ENCODE measurements at regions not wholly inside any gene's neighbourhood (a gene's known extent, or its start where the extent isn't known, plus 50 kb on each side); places are given as distances from the start of the nearest gene placed in this dataset.

DNA sequence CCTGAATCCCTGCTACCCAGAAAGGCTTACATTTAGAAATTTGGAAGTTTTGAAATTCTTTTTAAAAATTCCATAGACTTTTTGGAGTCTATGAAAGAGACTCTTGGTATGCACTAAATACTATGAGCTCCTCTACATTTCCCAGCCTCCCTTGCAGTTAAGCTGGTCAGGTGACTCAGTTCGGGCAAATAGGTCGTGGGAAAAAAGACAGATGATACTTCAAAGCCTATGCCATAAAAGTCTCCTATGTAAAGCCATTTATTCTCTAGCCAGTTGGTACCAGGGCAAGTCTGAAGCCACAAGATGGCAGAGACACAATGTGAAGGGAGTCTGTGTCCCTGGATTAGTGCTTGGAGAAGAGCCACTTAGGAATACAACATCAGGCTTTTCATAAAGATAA is 101.8 kb downstream of the BOD1 start:
- H3K27me3 Mint-ChIP-seq (ENCODE audit: low read depth): peaks cover 12% of the 10 kb centered on the region
- no peak overlapping the region for H3K4me3 Mint-ChIP-seq
- TF ChIP-seq, protein P1, sequence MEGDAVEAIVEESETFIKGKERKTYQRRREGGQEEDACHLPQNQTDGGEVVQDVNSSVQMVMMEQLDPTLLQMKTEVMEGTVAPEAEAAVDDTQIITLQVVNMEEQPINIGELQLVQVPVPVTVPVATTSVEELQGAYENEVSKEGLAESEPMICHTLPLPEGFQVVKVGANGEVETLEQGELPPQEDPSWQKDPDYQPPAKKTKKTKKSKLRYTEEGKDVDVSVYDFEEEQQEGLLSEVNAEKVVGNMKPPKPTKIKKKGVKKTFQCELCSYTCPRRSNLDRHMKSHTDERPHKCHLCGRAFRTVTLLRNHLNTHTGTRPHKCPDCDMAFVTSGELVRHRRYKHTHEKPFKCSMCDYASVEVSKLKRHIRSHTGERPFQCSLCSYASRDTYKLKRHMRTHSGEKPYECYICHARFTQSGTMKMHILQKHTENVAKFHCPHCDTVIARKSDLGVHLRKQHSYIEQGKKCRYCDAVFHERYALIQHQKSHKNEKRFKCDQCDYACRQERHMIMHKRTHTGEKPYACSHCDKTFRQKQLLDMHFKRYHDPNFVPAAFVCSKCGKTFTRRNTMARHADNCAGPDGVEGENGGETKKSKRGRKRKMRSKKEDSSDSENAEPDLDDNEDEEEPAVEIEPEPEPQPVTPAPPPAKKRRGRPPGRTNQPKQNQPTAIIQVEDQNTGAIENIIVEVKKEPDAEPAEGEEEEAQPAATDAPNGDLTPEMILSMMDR (conservative IDR thresholded peaks at IDR 0.05): no peak
- no peak overlapping the region for H3K27ac Mint-ChIP-seq (ENCODE audit: unreplicated experiment)
- H3K36me3 Mint-ChIP-seq (ENCODE audit: low read depth): peaks cover 3% of the 10 kb centered on the region
- DNase-seq (ENCODE audit: low read depth, low spot score): no peak
- H3K9me3 Mint-ChIP-seq: peaks cover 4% of the 10 kb centered on the region
- H3K4me1 Mint-ChIP-seq: peaks cover 3% of the 10 kb centered on the region

DNA sequence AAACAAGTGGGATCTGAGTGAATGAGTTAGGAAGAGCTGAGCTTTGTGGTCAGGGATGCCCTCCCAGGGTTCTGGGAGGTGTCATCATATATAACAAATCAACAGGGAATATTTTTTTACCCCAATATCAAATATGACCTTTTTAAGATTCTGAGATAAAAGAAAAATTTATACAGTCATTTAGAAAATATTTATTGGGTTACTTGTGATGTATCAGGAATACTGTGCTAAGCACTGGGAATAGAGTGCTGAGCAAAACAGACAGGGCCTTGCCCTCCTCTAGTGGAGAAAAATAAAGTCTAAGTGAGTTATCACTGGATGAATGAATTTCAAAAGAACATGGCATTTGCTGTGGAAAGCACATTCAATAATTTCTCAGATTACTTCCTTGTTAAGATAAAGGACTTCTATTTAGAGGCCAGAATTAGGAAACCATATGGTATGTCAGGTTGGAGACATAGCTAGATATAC is 102.9 kb downstream of the BOD1 start:
- H3K4me3 Mint-ChIP-seq: no peak overlapping the region
- H3K27ac Mint-ChIP-seq (ENCODE audit: unreplicated experiment): no peak overlapping the region
- peaks cover 4% of the 10 kb centered on the region for H3K9me3 Mint-ChIP-seq
- DNase-seq (ENCODE audit: low read depth, low spot score): no peak
- H3K36me3 Mint-ChIP-seq (ENCODE audit: low read depth): peaks cover 3% of the 10 kb centered on the region
- TF ChIP-seq, protein P1 (conservative IDR thresholded peaks at IDR 0.05): no peak
- H3K27me3 Mint-ChIP-seq (ENCODE audit: low read depth): peaks cover 14% of the 10 kb centered on the region
- H3K4me1 Mint-ChIP-seq: peaks cover 3% of the 10 kb centered on the region

DNA sequence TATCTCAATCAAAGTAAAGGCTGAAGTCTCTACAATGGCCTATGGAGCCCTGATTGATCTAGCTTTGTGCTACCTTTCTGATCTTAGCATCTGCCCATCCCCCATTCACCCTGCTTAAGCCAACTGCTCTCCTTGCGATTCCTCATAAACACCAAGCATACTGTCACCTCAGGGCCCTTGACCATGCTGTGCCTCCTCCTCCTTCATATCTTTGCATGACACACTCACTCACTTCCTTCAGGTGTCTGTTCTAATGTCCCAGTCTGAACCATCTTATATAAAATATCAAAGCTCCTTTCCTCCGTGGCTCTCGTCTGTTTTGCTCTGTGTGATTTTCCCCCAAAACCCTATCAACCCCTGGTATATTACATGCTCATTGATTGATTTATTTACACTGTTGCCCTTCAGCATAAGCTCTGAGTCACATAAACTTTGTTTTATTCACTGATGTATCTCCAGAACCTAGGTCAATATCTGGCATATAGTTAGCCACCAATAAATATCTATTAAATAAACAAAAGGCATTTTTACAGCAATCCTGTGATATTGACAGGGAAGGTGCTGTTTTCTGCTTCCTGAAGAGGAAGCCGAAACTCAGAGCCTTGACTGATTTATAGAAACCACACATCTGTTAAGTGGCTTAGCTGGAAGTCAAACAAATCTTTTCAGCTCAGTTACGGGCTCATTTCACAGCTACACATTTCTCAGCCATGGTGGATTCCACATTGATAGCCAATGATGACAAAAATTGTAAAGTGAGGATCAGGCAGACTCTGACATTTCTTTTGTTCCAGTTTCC is 103.6 kb downstream of the BOD1 start:
- no peak for DNase-seq (ENCODE audit: low read depth, low spot score)

DNA sequence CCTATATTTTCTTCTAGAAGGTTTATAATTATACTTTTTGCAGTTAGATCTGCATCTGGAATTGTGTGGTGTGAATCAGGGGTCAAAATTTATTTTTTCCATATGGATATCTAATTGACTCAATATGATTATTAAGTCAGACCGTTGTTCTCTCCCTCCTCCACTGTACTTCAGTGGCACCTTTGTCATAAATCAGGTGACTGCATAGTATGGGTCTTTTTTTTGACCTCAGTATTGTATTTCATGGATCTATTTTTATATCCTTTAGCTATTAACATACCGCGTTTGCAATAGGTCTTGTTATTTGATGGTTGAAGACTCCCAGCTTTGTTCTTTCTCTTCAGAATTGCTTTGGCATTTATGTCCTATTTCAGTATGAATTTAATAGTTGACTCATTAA is 107.4 kb downstream of the BOD1 start:
- no peak overlapping the region for H3K27ac Mint-ChIP-seq (ENCODE audit: unreplicated experiment)
- no peak for DNase-seq (ENCODE audit: low read depth, low spot score)
- peaks cover 3% of the 10 kb centered on the region for H3K9me3 Mint-ChIP-seq
- H3K27me3 Mint-ChIP-seq (ENCODE audit: low read depth): peaks cover 3% of the 10 kb centered on the region
- H3K36me3 Mint-ChIP-seq (ENCODE audit: low read depth): no peaks in the 10 kb centered on the region
- TF ChIP-seq, protein P1 (conservative IDR thresholded peaks at IDR 0.05): no peak
- no peak overlapping the region for H3K4me3 Mint-ChIP-seq
- peaks cover 3% of the 10 kb centered on the region for H3K4me1 Mint-ChIP-seq

More for the DNA sequence above, 103.6 kb downstream of the BOD1 start:
- H3K27ac Mint-ChIP-seq (ENCODE audit: unreplicated experiment): no peak overlapping the region
- peaks cover 2% of the 10 kb centered on the region for H3K36me3 Mint-ChIP-seq (ENCODE audit: low read depth)
- TF ChIP-seq, protein P1 (conservative IDR thresholded peaks at IDR 0.05): no peak
- peaks cover 3% of the 10 kb centered on the region for H3K9me3 Mint-ChIP-seq
- H3K4me1 Mint-ChIP-seq: peaks cover 3% of the 10 kb centered on the region
- H3K27me3 Mint-ChIP-seq (ENCODE audit: low read depth): peaks cover 8% of the 10 kb centered on the region
- no peak overlapping the region for H3K4me3 Mint-ChIP-seq

DNA sequence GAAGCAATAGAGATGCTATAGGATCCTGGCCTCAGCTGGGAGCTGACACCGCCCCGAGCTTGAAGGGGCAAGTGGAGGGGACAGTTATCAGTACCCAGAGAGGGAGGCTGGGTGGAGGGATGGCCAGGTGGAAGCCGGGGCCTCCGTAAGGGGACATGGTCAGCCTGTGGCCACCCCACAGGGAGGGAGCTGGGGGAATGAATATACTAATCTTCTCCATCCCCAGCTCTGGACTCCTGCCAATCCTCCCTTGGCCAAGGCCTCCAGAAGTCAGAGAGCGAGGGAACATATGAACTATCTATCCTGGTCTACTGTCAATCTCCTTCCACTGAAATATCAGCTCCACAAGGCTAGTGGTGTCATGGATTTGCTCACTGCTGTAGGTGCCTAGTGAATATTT is 109.3 kb downstream of the BOD1 start:
- H3K4me3 Mint-ChIP-seq: no peak overlapping the region
- TF ChIP-seq, protein P1 (conservative IDR thresholded peaks at IDR 0.05): no peak
- H3K9me3 Mint-ChIP-seq: peaks cover 3% of the 10 kb centered on the region
- peaks cover 3% of the 10 kb centered on the region for H3K27me3 Mint-ChIP-seq (ENCODE audit: low read depth)
- no peak overlapping the region for H3K27ac Mint-ChIP-seq (ENCODE audit: unreplicated experiment)
- DNase-seq (ENCODE audit: low read depth, low spot score): no peak
- no peaks in the 10 kb centered on the region for H3K4me1 Mint-ChIP-seq
- no peaks in the 10 kb centered on the region for H3K36me3 Mint-ChIP-seq (ENCODE audit: low read depth)
